NCI-H128 (cell line): ENCODE measurements at regions not wholly inside any gene's neighbourhood (a gene's known extent, or its start where the extent isn't known, plus 50 kb on each side); places are given as distances from the start of the nearest gene placed in this dataset.
"Not testable (repeated sequence)": the region's sequence is repeated elsewhere in the genome, so short reads cannot be mapped to it uniquely, and the experiment has no call there.

Experiments
- DNase-seq: peaks from one replicate; lab custom pipeline; 2025; ENCODE audit not compliant: unreplicated experiment; lab: John Stamatoyannopoulos, UW

- no peak for DNase-seq
Measured at GRCh38 chr3:87898971-87899370, 159.8 kb downstream of the CGGBP1 start.

- DNase-seq, result no peak
Measured at GRCh38 chr3:87895983-87896382, 162.8 kb downstream of the CGGBP1 start.

GRCh38 chr3:87873136-87873535 is 185.7 kb downstream of the CGGBP1 start:
- DNase-seq, result no peak

GRCh38 chr3:87867001-87867400 is 191.8 kb downstream of the CGGBP1 start:
- DNase-seq, result no peak

- DNase-seq, result no peak
Measured at GRCh38 chr3:87856126-87856525, 202.7 kb downstream of the CGGBP1 start.

GRCh38 chr3:87855616-87856015 is 203.2 kb downstream of the CGGBP1 start:
- DNase-seq, result no peak

GRCh38 chr3:87855211-87855610 is 203.6 kb downstream of the CGGBP1 start:
- DNase-seq, result no peak

- DNase-seq, result no peak
Measured at GRCh38 chr3:87848003-87848402, 210.8 kb downstream of the CGGBP1 start.

- DNase-seq, result no peak
Measured at GRCh38 chr3:87837076-87837475, 221.7 kb downstream of the CGGBP1 start.

- no peak for DNase-seq
Measured at GRCh38 chr3:87836026-87836425, 222.8 kb downstream of the CGGBP1 start.

- no peak for DNase-seq
Measured at GRCh38 chr3:87835236-87835635, 223.6 kb downstream of the CGGBP1 start.

GRCh38 chr3:87834327-87834726 is 224.5 kb downstream of the CGGBP1 start:
- no peak for DNase-seq

- DNase-seq, result no peak
Measured at GRCh38 chr3:87833039-87833377, 225.8 kb downstream of the CGGBP1 start.

GRCh38 chr3:87828046-87828445 is 230.8 kb downstream of the CGGBP1 start:
- no peak for DNase-seq

GRCh38 chr3:87822563-87822962 is 236.2 kb downstream of the CGGBP1 start:
- DNase-seq, result no peak

- DNase-seq, result not testable (repeated sequence)
Measured at GRCh38 chr3:87813503-87813902, 245.3 kb downstream of the CGGBP1 start.

GRCh38 chr3:87811953-87812352 is 246.9 kb downstream of the CGGBP1 start:
- no peak for DNase-seq

- DNase-seq, result no peak
Measured at GRCh38 chr3:87810452-87811016, 248.3 kb downstream of the CGGBP1 start.

GRCh38 chr3:87805670-87806069 is 253.1 kb downstream of the CGGBP1 start:
- no peak for DNase-seq

GRCh38 chr3:87801409-87801808 is 257.4 kb downstream of the CGGBP1 start:
- DNase-seq, result no peak

- no peak for DNase-seq
Measured at GRCh38 chr3:87800516-87800915, 258.3 kb downstream of the CGGBP1 start.

- DNase-seq, result no peak
Measured at GRCh38 chr3:87798567-87798947, 260.2 kb downstream of the CGGBP1 start.

GRCh38 chr3:87797872-87798566 is 260.8 kb downstream of the CGGBP1 start:
- no peak for DNase-seq
